Neural progenitor cell (in vitro differentiated cells): ENCODE measurements at regions not wholly inside any gene's neighbourhood (a gene's known extent, or its start where the extent isn't known, plus 50 kb on each side); places are given as distances from the start of the nearest gene placed in this dataset.

Experiments
- DNase-seq: peaks from one replicate; pipeline ENCODE4 v3.0.0-alpha.2; 2016; ENCODE audit warnings: low spot score
- H2AFZ ChIP-seq: fragments of 200-600 bp; sonication (generic); replicated peaks from 2 replicates; pipeline ENCODE4 v1.6.1; 2016; ENCODE audit warnings: antibody characterized with exemption
- H3F3A ChIP-seq: fragments of 200-600 bp; sonication (generic); 2 replicates; pipeline ENCODE4 v1.6.1; 2016; ENCODE audit warnings: antibody characterized with exemption, low read depth
- H3K27ac ChIP-seq: fragments of 200-600 bp; sonication (generic); 2 replicates; pipeline ENCODE4 v1.5.1; 2016; ENCODE audit warnings: mild to moderate bottlenecking
- H3K27me3 ChIP-seq: fragments of 200-600 bp; sonication (generic); 2 replicates; pipeline ENCODE4 v1.6.1; 2016; ENCODE audit warnings: mild to moderate bottlenecking, moderate library complexity
- H3K36me3 ChIP-seq: fragments of 200-600 bp; sonication (generic); 2 replicates; pipeline ENCODE4 v1.5.1; 2016
- H3K4me1 ChIP-seq: fragments of 200-600 bp; sonication (generic); 2 replicates; pipeline ENCODE4 v1.6.1; 2016; ENCODE audit warnings: mixed run types
- H3K4me2 ChIP-seq: fragments of 200-600 bp; sonication (generic); 2 replicates; pipeline ENCODE4 v1.6.1; 2016
- H3K4me3 ChIP-seq: fragments of 200-600 bp; sonication (generic); 2 replicates; pipeline ENCODE4 v1.5.1; 2016
- H3K79me2 ChIP-seq: fragments of 200-600 bp; sonication (generic); 2 replicates; pipeline ENCODE4 v1.6.1; 2016; ENCODE audit warnings: low read depth
- H3K9ac ChIP-seq: fragments of 200-600 bp; sonication (generic); 2 replicates; pipeline ENCODE4 v1.6.1; 2016
- H3K9me3 ChIP-seq: fragments of 200-600 bp; sonication (generic); 2 replicates; pipeline ENCODE4 v1.5.1; 2016; ENCODE audit warnings: low read depth
- H4K20me1 ChIP-seq: fragments of 200-600 bp; sonication (generic); 2 replicates; pipeline ENCODE4 v1.6.1; 2016; ENCODE audit warnings: low read depth
- H3K27ac Mint-ChIP-seq: 3 replicates; pipeline ENCODE4 v1.8.0; 2021; ENCODE audit warnings: mixed read lengths
- H3K27me3 Mint-ChIP-seq: 2 replicates; pipeline ENCODE4 v1.8.0; 2022; ENCODE audit warnings: low read depth, mild to moderate bottlenecking, inconsistent platforms, moderate library complexity, mixed read lengths; ENCODE audit not compliant: insufficient read depth
- H3K36me3 Mint-ChIP-seq: 3 replicates; pipeline ENCODE4 v1.8.0; 2021; ENCODE audit warnings: mixed read lengths
- H3K4me1 Mint-ChIP-seq: 3 replicates; pipeline ENCODE4 v1.8.0; 2021; ENCODE audit warnings: mixed read lengths
- H3K4me3 Mint-ChIP-seq: 3 replicates; pipeline ENCODE4 v1.8.0; 2021; ENCODE audit warnings: mild to moderate bottlenecking, moderate library complexity, mixed read lengths
- H3K9me3 Mint-ChIP-seq: 3 replicates; pipeline ENCODE4 v1.8.0; 2020; ENCODE audit warnings: mixed read lengths
- CTCF ChIP-seq: fragments of 200-600 bp; sonication (generic); IDR thresholded peaks from 2 replicates; pipeline ENCODE4 v1.5.1; 2017; ENCODE audit warnings: antibody characterized with exemption, mild to moderate bottlenecking
- EZH2 ChIP-seq: fragments of 200-600 bp; sonication (generic); IDR thresholded peaks from 2 replicates; pipeline ENCODE4 v1.6.1; 2017; ENCODE audit warnings: antibody characterized with exemption, mild to moderate bottlenecking, moderate library complexity
- EZH2phosphoT487 ChIP-seq: fragments of 200-600 bp; sonication (generic); IDR thresholded peaks from 2 replicates; pipeline ENCODE4 v1.6.1; 2017; ENCODE audit warnings: antibody characterized with exemption

GRCh38 chr15:94894056-94894455 lies 662.7 kb downstream of the MCTP2 start:
- Mint-ChIP-seq H3K9me3 (no peaks in the 10 kb centered on the region), H3K4me3 (no peak overlapping the region), H3K27ac (no peak overlapping the region), H3K27me3 (peaks cover 4% of the 10 kb centered on the region), H3K36me3 (no peaks in the 10 kb centered on the region), H3K4me1 (no peaks in the 10 kb centered on the region)
- H3K27ac ChIP-seq: no peak overlapping the region
- no peak overlapping the region for H3K4me2 ChIP-seq
- no peaks in the 10 kb centered on the region for H3K79me2 ChIP-seq
- no peak overlapping the region for H3K9ac ChIP-seq
- no peaks in the 10 kb centered on the region for H3K9me3 ChIP-seq
- H3K4me1 ChIP-seq: no peaks in the 10 kb centered on the region
- no peaks in the 10 kb centered on the region for H3F3A ChIP-seq
- TF ChIP-seq EZH2: no peak
- TF ChIP-seq EZH2phosphoT487: no peak
- TF ChIP-seq CTCF: no peak
- no peak overlapping the region for H3K4me3 ChIP-seq
- no peak for DNase-seq
- H4K20me1 ChIP-seq: no peaks in the 10 kb centered on the region
- no peaks in the 10 kb centered on the region for H3K27me3 ChIP-seq
- no peak overlapping the region for H2AFZ ChIP-seq
- H3K36me3 ChIP-seq: no peaks in the 10 kb centered on the region

GRCh38 chr15:94909510-94909909 lies 678.1 kb downstream of the MCTP2 start:
- H3K27me3 ChIP-seq: no peaks in the 10 kb centered on the region
- no peak overlapping the region for H2AFZ ChIP-seq
- no peaks in the 10 kb centered on the region for H3K4me1 Mint-ChIP-seq
- H3K4me2 ChIP-seq: no peak overlapping the region
- H3K9ac ChIP-seq: no peak overlapping the region
- peaks cover 13% of the 10 kb centered on the region for H3K9me3 Mint-ChIP-seq
- no peak for DNase-seq
- no peak overlapping the region for H3K27ac ChIP-seq
- no peaks in the 10 kb centered on the region for H3K4me1 ChIP-seq
- no peak overlapping the region for H3K4me3 Mint-ChIP-seq
- H3K36me3 ChIP-seq: no peaks in the 10 kb centered on the region
- no peaks in the 10 kb centered on the region for H4K20me1 ChIP-seq
- H3K27ac Mint-ChIP-seq: no peak overlapping the region
- no peaks in the 10 kb centered on the region for H3K9me3 ChIP-seq
- peaks cover 1% of the 10 kb centered on the region for H3K36me3 Mint-ChIP-seq
- no peaks in the 10 kb centered on the region for H3F3A ChIP-seq
- no peak for TF ChIP-seq CTCF
- TF ChIP-seq EZH2phosphoT487: no peak
- no peak for TF ChIP-seq EZH2
- H3K27me3 Mint-ChIP-seq: no peaks in the 10 kb centered on the region
- no peak overlapping the region for H3K4me3 ChIP-seq
- no peaks in the 10 kb centered on the region for H3K79me2 ChIP-seq

- no peak for DNase-seq
- H3K27ac Mint-ChIP-seq: no peak overlapping the region
- TF ChIP-seq EZH2phosphoT487 (no peak), CTCF (no peak), EZH2 (no peak)
- peaks cover 1% of the 10 kb centered on the region for H3K36me3 Mint-ChIP-seq
- H3K9me3 Mint-ChIP-seq: peaks cover 13% of the 10 kb centered on the region
- H3K27me3 ChIP-seq: no peaks in the 10 kb centered on the region
- no peak overlapping the region for H3K4me3 ChIP-seq
- H3K27me3 Mint-ChIP-seq: no peaks in the 10 kb centered on the region
- no peaks in the 10 kb centered on the region for H3K9me3 ChIP-seq
- H3K4me2 ChIP-seq: no peak overlapping the region
- H2AFZ ChIP-seq: no peak overlapping the region
- no peaks in the 10 kb centered on the region for H3K4me1 ChIP-seq
- H3K4me3 Mint-ChIP-seq: no peak overlapping the region
- H3K27ac ChIP-seq: no peak overlapping the region
- H3K36me3 ChIP-seq: no peaks in the 10 kb centered on the region
- no peaks in the 10 kb centered on the region for H3K79me2 ChIP-seq
- no peaks in the 10 kb centered on the region for H4K20me1 ChIP-seq
- no peaks in the 10 kb centered on the region for H3K4me1 Mint-ChIP-seq
- no peaks in the 10 kb centered on the region for H3F3A ChIP-seq
- H3K9ac ChIP-seq: no peak overlapping the region
These were observed 678.8 kb downstream of the MCTP2 start for GRCh38 chr15:94910166-94910565.

GRCh38 chr15:94912760-94913159 lies 681.4 kb downstream of the MCTP2 start:
- no peaks in the 10 kb centered on the region for H3K79me2 ChIP-seq
- no peaks in the 10 kb centered on the region for H3K36me3 ChIP-seq
- no peaks in the 10 kb centered on the region for H3F3A ChIP-seq
- no peaks in the 10 kb centered on the region for H3K27me3 Mint-ChIP-seq
- no peak for DNase-seq
- H3K4me3 Mint-ChIP-seq: no peak overlapping the region
- peaks cover 13% of the 10 kb centered on the region for H3K9me3 Mint-ChIP-seq
- H3K9ac ChIP-seq: no peak overlapping the region
- no peaks in the 10 kb centered on the region for H4K20me1 ChIP-seq
- no peaks in the 10 kb centered on the region for H3K9me3 ChIP-seq
- no peak overlapping the region for H3K27ac ChIP-seq
- H3K4me3 ChIP-seq: no peak overlapping the region
- H2AFZ ChIP-seq: no peak overlapping the region
- TF ChIP-seq EZH2 (no peak), EZH2phosphoT487 (no peak), CTCF (no peak)
- H3K4me2 ChIP-seq: no peak overlapping the region
- H3K27ac Mint-ChIP-seq: no peak overlapping the region
- peaks cover 9% of the 10 kb centered on the region for H3K4me1 ChIP-seq
- no peaks in the 10 kb centered on the region for H3K27me3 ChIP-seq
- H3K36me3 Mint-ChIP-seq: peaks cover 1% of the 10 kb centered on the region
- H3K4me1 Mint-ChIP-seq: peaks cover 6% of the 10 kb centered on the region
